ENCODE measurements at regions not wholly inside any gene's neighbourhood (a gene's known extent, or its start where the extent isn't known, plus 50 kb on each side); places are given as distances from the start of the nearest gene placed in this dataset.

GRCh38 chr4:91812319-91812718, 491.4 kb upstream of the GRID2 start:
- ATAC-seq (ENCODE audit: poor library complexity) = no peak
- Histone ChIP-seq H3K36me3 (ENCODE audit: insufficient read depth, low read length) (no peaks in the 10 kb centered on the region), H3K4me1 (ENCODE audit: insufficient read depth, low read length) (no peaks in the 10 kb centered on the region), H3K27ac (ENCODE audit: low read depth in 1 of 2, low read length in 2 of 2) (no peak overlapping the region), H3K27me3 (ENCODE audit: control insufficient read depth in 1 of 2, insufficient read depth in 2 of 2, low read length in 2 of 2) (no peaks in the 10 kb centered on the region), H3K9me3 (ENCODE audit: control insufficient read depth in 1 of 2, insufficient read depth in 1 of 2, low read length in 2 of 2) (no peaks in the 10 kb centered on the region), H3K4me3 (ENCODE audit: low read length) (no peak overlapping the region)
- no peak for TF ChIP-seq CTCF (IDR thresholded peaks at IDR 0.05)
- no peaks in the 10 kb centered on the region for H3K4me1 Mint-ChIP-seq (ENCODE audit: low read depth)
- H3K9me3 Mint-ChIP-seq = peaks cover 13% of the 10 kb centered on the region
- no peak overlapping the region for H3K27ac Mint-ChIP-seq
- no peak overlapping the region for H3K4me3 Mint-ChIP-seq
- DNase-seq = no peak
- POLR2A ChIA-PET = no interaction called here
- intact Hi-C loops (cut with DNase I, micrococcal nuclease) = no loop called here
- CTCF ChIA-PET = no interaction called here
- H3K27me3 Mint-ChIP-seq = no peaks in the 10 kb centered on the region
- no peaks in the 10 kb centered on the region for H3K36me3 Mint-ChIP-seq (ENCODE audit: low read depth)

GRCh38 chr4:91824773-91825172, 479.0 kb upstream of the GRID2 start:
- Histone ChIP-seq H3K9me3 (ENCODE audit: control insufficient read depth in 1 of 2, insufficient read depth in 1 of 2, low read length in 2 of 2) (peaks cover 7 to 24% of the 10 kb centered on the region in 2 experiments), H3K4me3 (ENCODE audit: low read length) (no peak overlapping the region), H3K27me3 (ENCODE audit: control insufficient read depth in 1 of 2, insufficient read depth in 2 of 2, low read length in 2 of 2) (no peaks in the 10 kb centered on the region), H3K4me1 (ENCODE audit: insufficient read depth, low read length) (no peaks in the 10 kb centered on the region), H3K36me3 (ENCODE audit: insufficient read depth, low read length) (no peaks in the 10 kb centered on the region), H3K27ac (ENCODE audit: low read depth in 1 of 2, low read length in 2 of 2) (no peak overlapping the region)
- no peaks in the 10 kb centered on the region for H3K36me3 Mint-ChIP-seq (ENCODE audit: low read depth)
- DNase-seq = no peak
- H3K27ac Mint-ChIP-seq = no peak overlapping the region
- no peak for ATAC-seq (ENCODE audit: poor library complexity)
- intact Hi-C loops (cut with DNase I, micrococcal nuclease) = no loop called here
- POLR2A ChIA-PET = no interaction called here
- H3K4me3 Mint-ChIP-seq = no peak overlapping the region
- H3K27me3 Mint-ChIP-seq = no peaks in the 10 kb centered on the region
- CTCF ChIA-PET = no interaction called here
- no peak for TF ChIP-seq CTCF (IDR thresholded peaks at IDR 0.05)
- no peaks in the 10 kb centered on the region for H3K4me1 Mint-ChIP-seq (ENCODE audit: low read depth)
- H3K9me3 Mint-ChIP-seq = peaks cover 25% of the 10 kb centered on the region

GRCh38 chr4:91826186-91826585, 477.6 kb upstream of the GRID2 start:
- no peaks in the 10 kb centered on the region for H3K36me3 ChIP-seq (ENCODE audit: insufficient read depth, low read length)
- Mint-ChIP-seq H3K4me3 (no peak overlapping the region), H3K9me3 (peaks cover 28% of the 10 kb centered on the region), H3K36me3 (ENCODE audit: low read depth) (no peaks in the 10 kb centered on the region), H3K4me1 (ENCODE audit: low read depth) (no peaks in the 10 kb centered on the region), H3K27ac (no peak overlapping the region), H3K27me3 (no peaks in the 10 kb centered on the region)
- DNase-seq = no peak
- no peaks in the 10 kb centered on the region for H3K27me3 ChIP-seq (ENCODE audit: control insufficient read depth in 1 of 2, insufficient read depth in 2 of 2, low read length in 2 of 2)
- POLR2A ChIA-PET = no interaction called here
- H3K4me1 ChIP-seq (ENCODE audit: insufficient read depth, low read length) = no peaks in the 10 kb centered on the region
- ATAC-seq (ENCODE audit: poor library complexity) = no peak
- CTCF ChIA-PET = no interaction called here
- H3K27ac ChIP-seq (ENCODE audit: low read depth in 1 of 2, low read length in 2 of 2) = no peak overlapping the region
- no peak overlapping the region for H3K4me3 ChIP-seq (ENCODE audit: low read length)
- intact Hi-C loops (cut with DNase I, micrococcal nuclease) = no loop called here
- no peak for TF ChIP-seq CTCF (IDR thresholded peaks at IDR 0.05)
- H3K9me3 ChIP-seq (ENCODE audit: control insufficient read depth in 1 of 2, insufficient read depth in 1 of 2, low read length in 2 of 2) = peaks cover 0 to 24% of the 10 kb centered on the region in 2 experiments

Measured in CD4-positive, alpha-beta T cell (primary cell).